H9 (cell line): ENCODE measurements at regions not wholly inside any gene's neighbourhood (a gene's known extent, or its start where the extent isn't known, plus 50 kb on each side); places are given as distances from the start of the nearest gene placed in this dataset.

Source experiments
- DNase-seq: peaks from one replicate; pipeline ENCODE4 v3.0.0-alpha.2; 2017
- H2AFZ ChIP-seq: one replicate; pipeline ENCODE4 v1.6.1; 2013; ENCODE audit warnings: mild to moderate bottlenecking, low read length, control low read depth, moderate library complexity
- H2AK5ac ChIP-seq: 2 replicates; pipeline ENCODE4 v1.6.1; 2013; ENCODE audit warnings: low read length, control low read depth, mixed read lengths; ENCODE audit not compliant: insufficient read length
- H2BK120ac ChIP-seq: one replicate; pipeline ENCODE4 v1.6.1; 2013; ENCODE audit warnings: low read depth, mild to moderate bottlenecking, low read length, control low read depth, inconsistent platforms; ENCODE audit not compliant: poor library complexity, severe bottlenecking
- H2BK12ac ChIP-seq: 2 replicates; pipeline ENCODE4 v1.6.1; 2013; ENCODE audit warnings: low read length, control low read depth, mixed read lengths, low read depth; ENCODE audit not compliant: insufficient read length
- H2BK15ac ChIP-seq: 2 replicates; pipeline ENCODE4 v1.6.1; 2013; ENCODE audit warnings: low read depth, low read length, control low read depth
- H2BK20ac ChIP-seq: one replicate; pipeline ENCODE4 v1.6.1; 2013; ENCODE audit warnings: low read depth, mild to moderate bottlenecking, low read length, control low read depth, inconsistent platforms; ENCODE audit not compliant: poor library complexity, severe bottlenecking
- H2BK5ac ChIP-seq: 2 replicates; pipeline ENCODE4 v1.6.1; 2013; ENCODE audit warnings: low read length, control low read depth, mixed read lengths; ENCODE audit not compliant: insufficient read length
- H3K14ac ChIP-seq: 2 replicates; pipeline ENCODE4 v1.6.1; 2013; ENCODE audit warnings: low read length, control low read depth; ENCODE audit not compliant: insufficient read depth
- H3K18ac ChIP-seq: 2 replicates; pipeline ENCODE4 v1.6.1; 2013; ENCODE audit warnings: low read depth, mild to moderate bottlenecking, mixed read lengths, low read length, control low read depth; ENCODE audit not compliant: insufficient read length
- H3K23ac ChIP-seq: 2 replicates; pipeline ENCODE4 v1.6.1; 2013; ENCODE audit warnings: low read length, control low read depth, mixed read lengths, low read depth; ENCODE audit not compliant: insufficient read length
- H3K23me2 ChIP-seq: 2 replicates; pipeline ENCODE4 v1.6.1; 2013; ENCODE audit warnings: low read depth, mild to moderate bottlenecking, mixed read lengths, low read length, control low read depth; ENCODE audit not compliant: insufficient read length, poor library complexity, severe bottlenecking
- H3K27ac ChIP-seq: 2 replicates; pipeline ENCODE4 v1.5.1; 2013; ENCODE audit warnings: low read length, control low read depth, mixed read lengths, low read depth; ENCODE audit not compliant: insufficient read length
- H3K27me3 ChIP-seq: 2 replicates; pipeline ENCODE4 v1.6.1; 2013; ENCODE audit warnings: low read length, control low read depth, inconsistent platforms; ENCODE audit not compliant: insufficient read depth
- H3K4ac ChIP-seq: 2 replicates; pipeline ENCODE4 v1.6.1; 2013; ENCODE audit warnings: low read depth, mild to moderate bottlenecking, control low read depth, inconsistent platforms, low read length, moderate library complexity
- H3K4me1 ChIP-seq: 2 replicates; pipeline ENCODE4 v1.6.1; 2013; ENCODE audit warnings: low read length, control low read depth, inconsistent platforms; ENCODE audit not compliant: insufficient read depth
- H3K4me2 ChIP-seq: 2 replicates; pipeline ENCODE4 v1.6.1; 2013; ENCODE audit warnings: low read length, control low read depth, mixed read lengths; ENCODE audit not compliant: insufficient read length, insufficient read depth
- H3K56ac ChIP-seq: 2 replicates; pipeline ENCODE4 v1.6.1; 2013; ENCODE audit warnings: low read depth, mild to moderate bottlenecking, mixed read lengths, low read length, control low read depth; ENCODE audit not compliant: insufficient read length
- H3K79me1 ChIP-seq: 2 replicates; pipeline ENCODE4 v1.6.1; 2013; ENCODE audit warnings: low read depth, mild to moderate bottlenecking, moderate library complexity, low read length, control low read depth, inconsistent platforms; ENCODE audit not compliant: insufficient read depth, poor library complexity, severe bottlenecking
- H3K79me2 ChIP-seq: 2 replicates; pipeline ENCODE4 v1.6.1; 2013; ENCODE audit warnings: low read length, control low read depth, inconsistent platforms; ENCODE audit not compliant: insufficient read depth
- H3K9ac ChIP-seq: 2 replicates; pipeline ENCODE4 v1.6.1; 2013; ENCODE audit warnings: low read length, control low read depth, mixed read lengths; ENCODE audit not compliant: insufficient read length; ENCODE audit errors: extremely low read depth
- H3K9me3 ChIP-seq: one replicate; pipeline ENCODE4 v1.6.1; 2013; ENCODE audit warnings: low read depth, low read length, inconsistent platforms; ENCODE audit not compliant: control insufficient read depth
- H3T11ph ChIP-seq: one replicate; pipeline ENCODE4 v1.6.1; 2013; ENCODE audit warnings: mild to moderate bottlenecking, low read length, control low read depth, inconsistent platforms
- H4K20me1 ChIP-seq: one replicate; pipeline ENCODE4 v1.6.1; 2013; ENCODE audit not compliant: control insufficient read depth, insufficient read length, insufficient read depth
- H4K5ac ChIP-seq: 2 replicates; pipeline ENCODE4 v1.6.1; 2013; ENCODE audit warnings: low read depth, mild to moderate bottlenecking, mixed read lengths, low read length, control low read depth; ENCODE audit not compliant: insufficient read length
- H4K8ac ChIP-seq: replicated peaks from 2 replicates; pipeline ENCODE4 v1.6.1; 2013; ENCODE audit warnings: low read length, control low read depth, mixed read lengths, low read depth; ENCODE audit not compliant: insufficient read length
- H4K91ac ChIP-seq: 2 replicates; pipeline ENCODE4 v1.6.1; 2013; ENCODE audit warnings: low read depth, mild to moderate bottlenecking, moderate library complexity, mixed read lengths, low read length, control low read depth; ENCODE audit not compliant: insufficient read length
- H3K27ac Mint-ChIP-seq, 3 experiments: 2 replicates in 2 of 3; 3 replicates in 1 of 3; pipeline ENCODE4 v1.8.0; 2020 to 2021; ENCODE audit warnings: mixed read lengths in 3 of 3, mild to moderate bottlenecking in 1 of 3, moderate library complexity in 1 of 3
- H3K27me3 Mint-ChIP-seq: 2 replicates; pipeline ENCODE4 v1.8.0; 2021; ENCODE audit warnings: low read depth, mild to moderate bottlenecking, moderate library complexity, mixed read lengths
- H3K36me3 Mint-ChIP-seq, 3 experiments: 2 replicates in 2 of 3; 3 replicates in 1 of 3; pipeline ENCODE4 v1.8.0; 2020 to 2021; ENCODE audit warnings: low read depth in 3 of 3, mixed read lengths in 3 of 3; ENCODE audit not compliant: insufficient read depth in 1 of 3
- H3K4me1 Mint-ChIP-seq, 2 experiments: 2 replicates each; pipeline ENCODE4 v1.8.0; 2020; ENCODE audit warnings: mixed read lengths in 2 of 2
- H3K4me3 Mint-ChIP-seq, 2 experiments: 2 replicates in 1 of 2; 3 replicates in 1 of 2; pipeline ENCODE4 v1.8.0; 2020 to 2021; ENCODE audit warnings: mild to moderate bottlenecking in 2 of 2, mixed read lengths in 2 of 2, moderate library complexity in 1 of 2
- H3K9me3 Mint-ChIP-seq, 2 experiments: 2 replicates in 1 of 2; 3 replicates in 1 of 2; pipeline ENCODE4 v1.8.0; 2020; ENCODE audit warnings: mild to moderate bottlenecking in 2 of 2, mixed read lengths in 2 of 2, moderate library complexity in 1 of 2
- CTCF ChIP-seq: fragments of 200-600 bp; sonication (generic); conservative IDR thresholded peaks from 3 replicates; pipeline ENCODE4 v1.8.0; 2021; ENCODE audit warnings: antibody characterized with exemption, mild to moderate bottlenecking
- WGBS: extraction: QIAGEN DNeasy Blood & Tissue Kit; methylation state at CpG from one replicate; pipeline ENCODE4 v1.1.7; 2013; ENCODE audit warnings: missing lambda C conversion rate, low lambda C conversion rate, mixed read lengths; ENCODE audit not compliant: insufficient read length; ENCODE audit errors: extremely low coverage; 5-methylcytosine and 5-hydroxymethylcytosine counted together

- no peak overlapping the region for H2AFZ ChIP-seq
These were observed 89.1 kb upstream of the KLF7 start for GRCh38 chr2:207254591-207255464.

More at GRCh38 chr2:207254591-207255464, 89.1 kb upstream of the KLF7 start:
- H4K5ac ChIP-seq: no peak overlapping the region
- no peaks in the 10 kb centered on the region for H3K36me3 Mint-ChIP-seq
- no peaks in the 10 kb centered on the region for H3K79me2 ChIP-seq
- H4K20me1 ChIP-seq: no peaks in the 10 kb centered on the region
- no peak overlapping the region for H4K91ac ChIP-seq
- no peak overlapping the region for H2AK5ac ChIP-seq
- no peak overlapping the region for H2BK12ac ChIP-seq
- H3K23ac ChIP-seq: no peak overlapping the region
- peaks cover 8% of the 10 kb centered on the region; the same call in 1 of the 2 replicates for H3K4me1 ChIP-seq
- no peak overlapping the region for H3K4ac ChIP-seq
- no peak overlapping the region for H2BK20ac ChIP-seq
- H3K18ac ChIP-seq: no peak overlapping the region
- no peak overlapping the region for H4K8ac ChIP-seq
- H3K4me3 Mint-ChIP-seq: no peak overlapping the region
- H2BK5ac ChIP-seq: no peak overlapping the region
- H3K27me3 ChIP-seq: no peaks in the 10 kb centered on the region
- H3T11ph ChIP-seq: no peak overlapping the region
- DNase-seq: no peak
- no peak overlapping the region; a peak in 1 of 7 replicates for H3K27ac Mint-ChIP-seq
- H3K23me2 ChIP-seq: no peaks in the 10 kb centered on the region
- no peak overlapping the region for H3K56ac ChIP-seq
- H3K27ac ChIP-seq: no peak overlapping the region
- no CpG with 5 or more reads among the region's 9 CpGs for WGBS
- no peak overlapping the region for H3K9ac ChIP-seq
- peaks cover 5% of the 10 kb centered on the region for H3K27me3 Mint-ChIP-seq
- H2BK15ac ChIP-seq: no peak overlapping the region
- H3K79me1 ChIP-seq: no peaks in the 10 kb centered on the region
- H3K9me3 ChIP-seq: no peaks in the 10 kb centered on the region
- H2BK120ac ChIP-seq: no peak overlapping the region
- no peak for TF ChIP-seq CTCF
- H3K9me3 Mint-ChIP-seq: no peaks in the 10 kb centered on the region
- no peak overlapping the region for H3K4me2 ChIP-seq
- H3K4me1 Mint-ChIP-seq: peaks cover 40 to 41% of the 10 kb centered on the region in 2 experiments
- H3K14ac ChIP-seq: no peak overlapping the region
